GM12892 (cell line): ENCODE measurements at regions not wholly inside any gene's neighbourhood (a gene's known extent, or its start where the extent isn't known, plus 50 kb on each side); places are given as distances from the start of the nearest gene placed in this dataset.

Source experiments
- POLR2A ChIP-seq: IDR thresholded peaks from 2 replicates; pipeline ENCODE4 v1.6.1; 2011; ENCODE audit warnings: low read depth, low read length, control low read depth
- TAF1 ChIP-seq: IDR thresholded peaks from 2 replicates; pipeline ENCODE4 v1.6.1; 2011; ENCODE audit warnings: low read depth, mild to moderate bottlenecking, control low read depth, low read length, borderline replicate concordance

DNA sequence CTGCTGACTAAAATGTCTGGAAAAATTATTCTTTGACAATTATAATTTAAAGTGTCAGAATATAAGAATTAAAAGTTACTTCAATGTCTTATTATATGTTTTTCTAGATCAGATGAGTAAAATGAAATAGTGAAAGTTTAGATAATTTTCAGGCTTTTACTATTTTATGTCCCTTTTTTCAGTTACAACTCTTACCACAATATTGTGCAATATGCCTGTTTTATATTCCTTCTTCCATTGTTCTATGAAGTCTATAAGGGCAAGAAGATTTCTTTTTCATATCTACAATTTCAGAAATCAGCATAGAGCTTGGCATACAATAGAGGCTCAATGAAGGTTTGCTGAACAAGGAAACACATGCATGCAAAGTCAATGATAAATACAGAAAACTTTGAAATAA, 401.2 kb upstream of the HTR1E start:
- TF ChIP-seq POLR2A: no peak
- TF ChIP-seq TAF1: no peak
